Activated T-helper 2 cell treated with anti-CD3 and anti-CD28 coated beads, Interferon-gamma antibody, Interleukin-2, Interleukin-4, amounts not matched to agents 10 μg/mL and 5 μg/mL and 100 μg/mL, durations not matched to agents 14 hours and 24 hours and 36 hours (primary cell): ENCODE measurements at regions not wholly inside any gene's neighbourhood (a gene's known extent, or its start where the extent isn't known, plus 50 kb on each side); places are given as distances from the start of the nearest gene placed in this dataset.
"Not testable (repeated sequence)": the region's sequence is repeated elsewhere in the genome, so short reads cannot be mapped to it uniquely, and the experiment has no call there.

ENCODE experiments used
- DNase-seq: peaks from one replicate; pipeline ENCODE4 v3.0.0; 2021; ENCODE audit warnings: low spot score
- H3K27ac Mint-ChIP-seq: one replicate; pipeline ENCODE4 v1.8.0; 2021; ENCODE audit warnings: mixed read lengths
- H3K27me3 Mint-ChIP-seq: one replicate; pipeline ENCODE4 v1.8.0; 2021; ENCODE audit warnings: low read depth, mixed read lengths
- H3K36me3 Mint-ChIP-seq: one replicate; pipeline ENCODE4 v1.8.0; 2021; ENCODE audit warnings: low read depth, mixed read lengths
- H3K4me1 Mint-ChIP-seq: one replicate; pipeline ENCODE4 v1.8.0; 2021; ENCODE audit warnings: low read depth, mixed read lengths
- H3K4me3 Mint-ChIP-seq: one replicate; pipeline ENCODE4 v1.8.0; 2021; ENCODE audit warnings: low read depth, mild to moderate bottlenecking, moderate library complexity, mixed read lengths
- H3K9me3 Mint-ChIP-seq: one replicate; pipeline ENCODE4 v1.8.0; 2021; ENCODE audit warnings: mixed read lengths
- intact Hi-C: fragments of 100-400 bp; cut with micrococcal nuclease; formaldehyde crosslinking; loops from one replicate; pipeline ENCODE4 v1.15.1; 2023

DNA sequence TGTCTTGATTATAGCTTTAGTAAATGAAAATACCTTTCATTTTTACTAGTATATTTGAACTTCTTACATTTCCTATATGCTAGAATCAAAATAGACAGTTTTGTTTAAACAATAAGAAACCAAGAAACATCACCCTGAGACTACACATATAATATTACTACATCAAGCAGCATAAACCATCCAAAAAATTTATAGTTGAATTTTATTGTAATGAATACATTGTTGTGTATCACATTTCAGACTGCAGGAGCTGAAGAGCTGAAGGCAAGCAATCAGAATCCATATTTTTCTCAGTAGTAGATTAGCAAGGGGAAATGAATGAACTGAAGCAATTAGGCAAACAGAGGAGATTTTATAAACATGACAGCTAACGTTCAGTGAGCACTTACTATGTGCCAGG, 379.2 kb downstream of the BTG1 start:
- peaks cover 2% of the 10 kb centered on the region for H3K9me3 Mint-ChIP-seq
- no peak overlapping the region for H3K4me3 Mint-ChIP-seq
- intact Hi-C loops = no loop called here
- no peak overlapping the region for H3K27ac Mint-ChIP-seq
- no peaks in the 10 kb centered on the region for H3K27me3 Mint-ChIP-seq
- DNase-seq = no peak
- no peaks in the 10 kb centered on the region for H3K36me3 Mint-ChIP-seq
- H3K4me1 Mint-ChIP-seq = no peaks in the 10 kb centered on the region

DNA sequence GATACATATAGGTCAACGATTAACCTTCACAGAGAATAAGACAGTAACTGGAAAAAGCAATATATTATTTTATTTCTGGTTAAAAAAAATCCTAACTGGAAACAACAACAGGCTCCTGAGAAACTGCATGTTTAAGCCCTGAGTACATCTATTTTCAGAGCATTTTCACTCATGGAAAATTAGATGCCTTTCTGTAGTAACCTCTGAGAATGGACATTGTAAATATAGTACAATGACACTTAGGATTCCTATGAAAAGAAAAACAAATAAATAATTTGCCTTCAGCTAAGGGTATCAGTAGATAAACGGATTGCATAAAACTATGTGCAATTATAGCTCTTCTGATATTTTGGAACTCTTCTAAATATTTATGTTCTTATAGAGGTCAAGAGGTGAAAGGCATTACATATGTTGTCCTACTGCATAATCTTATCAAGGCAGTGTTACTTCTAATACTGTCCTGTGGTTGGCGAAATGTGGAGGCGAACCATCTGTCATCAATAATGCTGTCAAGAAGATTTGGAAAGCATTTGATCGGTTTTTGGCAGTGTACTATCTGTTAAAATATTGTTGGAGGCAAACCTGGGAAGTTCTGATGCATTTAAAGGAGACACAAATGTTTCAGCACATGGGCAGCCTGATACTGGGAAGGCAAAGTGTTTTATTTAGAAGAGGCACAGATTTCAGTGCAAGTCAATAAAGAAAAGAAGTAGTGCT, 381.8 kb downstream of the BTG1 start:
- Mint-ChIP-seq H3K27ac (no peak overlapping the region), H3K9me3 (peaks cover 14% of the 10 kb centered on the region), H3K4me1 (no peaks in the 10 kb centered on the region), H3K27me3 (no peaks in the 10 kb centered on the region), H3K36me3 (no peaks in the 10 kb centered on the region), H3K4me3 (no peak overlapping the region)
- intact Hi-C loops = no loop called here
- DNase-seq = no peak

DNA sequence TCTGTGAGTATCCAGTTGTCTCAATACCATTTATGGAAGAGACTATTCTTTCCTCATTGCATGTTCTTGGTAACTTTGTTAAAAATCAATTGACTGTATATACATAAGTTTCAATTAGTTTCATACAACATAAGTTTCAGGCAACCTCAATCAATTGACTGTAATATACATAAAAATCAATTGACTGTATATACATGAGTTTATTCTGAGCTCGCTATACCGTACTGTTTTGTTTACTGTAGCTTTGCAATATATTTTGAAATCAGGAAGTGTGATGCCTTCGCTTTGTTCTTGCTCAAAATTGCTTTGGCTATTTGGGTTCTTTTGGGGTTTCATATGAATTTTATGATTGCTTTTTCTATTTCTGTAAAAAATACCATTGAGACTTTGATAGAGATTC, 392.0 kb downstream of the BTG1 start:
- Mint-ChIP-seq H3K9me3 (peaks cover 16% of the 10 kb centered on the region), H3K27me3 (no peaks in the 10 kb centered on the region), H3K4me1 (peaks cover 2% of the 10 kb centered on the region), H3K36me3 (no peaks in the 10 kb centered on the region), H3K27ac (no peak overlapping the region), H3K4me3 (no peak overlapping the region)
- DNase-seq = no peak
- intact Hi-C loops = no loop called here

DNA sequence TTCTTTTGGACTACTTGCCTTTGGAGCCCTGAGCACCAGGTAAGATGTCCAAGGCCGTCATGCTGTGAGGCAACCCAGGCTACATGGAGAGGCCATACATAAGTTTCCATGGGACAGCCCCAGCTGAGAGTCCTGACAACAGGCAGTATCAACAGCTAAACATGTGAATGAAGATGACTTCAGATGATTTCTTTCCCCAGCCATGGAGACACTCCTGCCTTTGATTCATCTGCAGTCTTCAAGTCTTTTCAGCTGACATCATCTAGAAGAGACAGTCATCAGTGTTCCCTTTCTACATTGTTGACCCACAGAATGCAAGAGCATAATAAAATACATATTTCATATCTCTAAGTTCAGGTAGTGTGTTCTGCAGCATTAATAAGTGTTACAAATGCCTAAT, 398.7 kb downstream of the BTG1 start:
- H3K36me3 Mint-ChIP-seq = no peaks in the 10 kb centered on the region
- peaks cover 8% of the 10 kb centered on the region for H3K9me3 Mint-ChIP-seq
- H3K27me3 Mint-ChIP-seq = no peaks in the 10 kb centered on the region
- no peak overlapping the region for H3K27ac Mint-ChIP-seq
- no peaks in the 10 kb centered on the region for H3K4me1 Mint-ChIP-seq
- H3K4me3 Mint-ChIP-seq = no peak overlapping the region
- no peak for DNase-seq
- intact Hi-C loops = no loop called here

DNA sequence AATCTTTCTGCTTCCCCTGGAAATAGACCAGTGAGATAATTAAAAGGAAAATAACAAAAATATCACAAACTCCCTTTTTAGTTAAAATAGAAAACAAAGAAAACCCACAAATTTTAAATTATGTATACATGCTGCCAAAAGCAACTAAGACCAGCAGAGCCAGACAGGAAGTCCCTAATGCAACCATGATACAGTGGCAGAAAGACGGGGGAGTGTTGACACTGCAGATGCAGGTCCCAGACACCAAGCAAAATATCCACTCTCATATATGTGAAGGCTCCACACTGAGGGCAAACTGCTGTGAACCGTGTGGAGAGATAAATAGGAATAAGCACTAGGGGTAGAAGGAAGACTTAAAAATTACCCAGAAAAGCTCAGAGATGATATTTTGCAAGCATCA, 401.0 kb downstream of the BTG1 start:
- Mint-ChIP-seq H3K4me1 (no peaks in the 10 kb centered on the region), H3K9me3 (no peaks in the 10 kb centered on the region), H3K36me3 (no peaks in the 10 kb centered on the region), H3K27ac (no peak overlapping the region), H3K4me3 (no peak overlapping the region), H3K27me3 (no peaks in the 10 kb centered on the region)
- DNase-seq = no peak
- intact Hi-C loops = no loop called here

DNA sequence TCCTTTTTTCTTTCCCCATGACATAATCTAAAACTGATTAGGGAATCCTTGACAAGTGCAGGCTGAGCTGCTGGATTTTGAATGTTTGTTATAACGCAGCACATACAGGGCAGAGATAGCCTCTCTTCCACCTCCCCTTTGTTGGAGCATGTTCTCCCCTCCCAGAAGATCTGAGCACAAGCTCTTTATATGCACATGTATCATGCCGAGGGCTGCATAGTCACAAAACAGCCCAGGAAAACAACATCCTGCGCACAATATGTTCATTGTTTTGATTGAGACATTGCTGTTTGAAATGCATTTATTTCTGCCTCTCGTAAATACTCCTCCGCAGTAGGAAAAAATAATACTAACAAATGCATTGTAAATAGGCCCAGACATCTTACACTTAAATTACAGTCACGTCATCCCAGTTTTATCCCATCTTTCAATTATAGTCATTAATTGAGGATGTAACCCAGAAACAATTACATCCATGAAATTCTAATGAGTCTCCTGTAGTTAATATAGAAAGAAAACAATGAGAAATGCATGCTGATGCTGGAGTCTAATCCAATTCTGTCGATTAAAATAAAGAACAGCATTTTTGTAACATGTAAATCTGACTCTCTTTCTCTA, 401.8 kb downstream of the BTG1 start:
- Mint-ChIP-seq H3K27me3 (no peaks in the 10 kb centered on the region), H3K4me3 (no peak overlapping the region)
- intact Hi-C loops = no loop called here

DNA sequence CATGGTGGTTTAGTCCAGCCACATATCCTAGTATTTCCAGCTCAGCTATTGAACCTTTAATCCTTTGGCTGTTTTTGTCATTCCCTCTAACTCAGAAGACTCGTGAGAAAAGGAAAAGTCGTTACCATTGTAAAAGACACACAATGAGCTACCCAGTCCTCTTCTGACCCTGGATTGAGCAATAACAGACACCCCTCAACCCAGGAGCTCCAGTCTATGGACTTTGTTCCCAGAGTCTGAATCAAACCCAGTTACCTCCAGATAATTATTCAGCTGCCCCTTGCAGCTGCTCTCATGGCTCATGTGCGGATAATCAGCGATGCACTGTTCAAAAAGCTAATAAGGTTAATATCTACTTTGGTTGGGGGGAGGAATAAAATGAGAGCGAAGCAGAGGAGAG, 402.4 kb downstream of the BTG1 start:
- H3K27me3 Mint-ChIP-seq = no peaks in the 10 kb centered on the region
- no peaks in the 10 kb centered on the region for H3K9me3 Mint-ChIP-seq
- no peaks in the 10 kb centered on the region for H3K4me1 Mint-ChIP-seq
- H3K36me3 Mint-ChIP-seq = no peaks in the 10 kb centered on the region
- intact Hi-C loops = no loop called here
- no peak overlapping the region for H3K27ac Mint-ChIP-seq
- no peak overlapping the region for H3K4me3 Mint-ChIP-seq
- no peak for DNase-seq

More for the DNA sequence above, 401.8 kb downstream of the BTG1 start:
- Mint-ChIP-seq H3K36me3 (no peaks in the 10 kb centered on the region), H3K27ac (no peak overlapping the region), H3K4me1 (no peaks in the 10 kb centered on the region), H3K9me3 (no peaks in the 10 kb centered on the region)
- no peak for DNase-seq

DNA sequence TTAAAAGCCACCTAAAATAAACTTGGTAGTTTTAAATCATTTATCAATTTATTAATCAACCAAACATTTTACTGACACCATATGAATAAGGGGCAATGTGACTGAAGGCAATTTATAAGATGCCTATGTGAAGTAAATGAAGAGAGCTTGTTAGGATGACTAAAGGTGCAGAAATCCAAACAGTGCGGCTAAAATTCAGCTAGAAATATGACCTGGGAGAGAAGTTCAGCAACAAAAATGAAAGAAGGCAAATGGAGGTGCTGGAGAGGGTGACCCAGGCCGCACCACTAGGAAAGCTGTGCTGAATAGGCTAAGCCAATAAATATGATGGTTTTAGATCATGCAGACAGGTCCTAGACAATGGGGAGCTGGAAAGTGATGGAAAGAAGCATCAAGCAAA, 403.7 kb downstream of the BTG1 start:
- intact Hi-C loops = no loop called here
- Mint-ChIP-seq H3K27me3 (no peaks in the 10 kb centered on the region), H3K36me3 (no peaks in the 10 kb centered on the region), H3K9me3 (no peaks in the 10 kb centered on the region), H3K4me3 (no peak overlapping the region), H3K4me1 (no peaks in the 10 kb centered on the region), H3K27ac (no peak overlapping the region)
- DNase-seq = no peak

DNA sequence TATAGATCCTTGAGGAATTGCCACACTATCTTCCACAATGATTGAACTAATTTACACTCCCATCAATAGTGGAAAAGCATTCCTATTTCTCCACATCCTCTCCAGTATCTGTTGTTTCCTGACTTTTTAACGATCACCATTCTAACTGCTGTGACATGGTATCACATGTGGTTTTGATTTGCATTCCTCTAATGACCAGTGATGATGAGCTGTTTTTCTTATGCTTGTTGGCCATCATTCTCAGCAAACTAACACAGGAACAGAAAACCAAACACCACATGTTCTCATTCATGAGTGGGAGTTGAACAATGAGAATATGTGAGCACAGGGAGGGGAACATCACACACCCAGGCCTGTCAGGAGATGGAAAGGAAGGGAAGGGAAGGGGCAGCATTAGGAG, 411.8 kb downstream of the BTG1 start:
- H3K27me3 Mint-ChIP-seq, H3K27ac Mint-ChIP-seq, intact Hi-C loops, H3K9me3 Mint-ChIP-seq, H3K4me1 Mint-ChIP-seq, H3K36me3 Mint-ChIP-seq, H3K4me3 Mint-ChIP-seq, DNase-seq: not testable (repeated sequence)

DNA sequence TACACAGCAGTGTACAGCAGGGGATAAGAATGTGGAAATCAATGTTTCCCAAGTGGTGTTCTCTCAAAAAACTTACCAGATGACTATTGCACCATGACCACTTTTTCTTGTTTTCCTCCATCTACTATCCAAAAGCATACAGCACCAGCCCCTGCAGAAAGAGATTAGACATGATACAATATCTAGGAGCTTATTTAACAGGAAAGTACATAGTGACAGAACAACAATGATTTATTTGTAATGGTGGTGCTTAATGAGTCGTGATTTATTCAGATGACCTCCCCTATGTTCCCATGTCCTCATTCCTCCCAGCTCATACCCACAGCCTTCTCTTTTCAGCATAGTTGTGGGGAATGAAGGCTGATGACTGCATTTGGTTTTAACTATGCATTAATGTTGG, 413.6 kb downstream of the BTG1 start:
- Mint-ChIP-seq H3K4me3 (no peak overlapping the region), H3K36me3 (no peaks in the 10 kb centered on the region), H3K4me1 (no peaks in the 10 kb centered on the region), H3K27me3 (no peaks in the 10 kb centered on the region), H3K27ac (no peak overlapping the region), H3K9me3 (peaks cover 4% of the 10 kb centered on the region)
- intact Hi-C loops = no loop called here
- no peak for DNase-seq

DNA sequence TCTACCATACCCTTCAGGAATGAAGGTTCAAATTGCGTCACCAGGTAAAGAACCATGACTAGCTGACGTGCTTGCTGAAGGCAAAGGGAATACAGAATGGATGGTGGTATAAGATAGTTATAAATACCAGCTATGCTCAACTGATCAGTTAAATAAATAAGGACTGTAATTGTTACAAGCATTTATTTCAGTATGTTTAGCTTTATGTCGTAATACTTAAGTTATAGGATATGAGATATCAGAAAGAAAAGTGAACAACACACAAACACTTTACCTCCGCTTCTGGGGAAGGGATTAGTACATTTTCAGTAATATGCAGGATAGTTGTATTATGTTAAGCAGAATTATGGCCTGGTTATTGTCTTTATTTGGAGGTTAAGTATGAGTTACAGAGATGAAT, 416.1 kb downstream of the BTG1 start:
- H3K27ac Mint-ChIP-seq = no peak overlapping the region
- intact Hi-C loops = no loop called here
- no peaks in the 10 kb centered on the region for H3K4me1 Mint-ChIP-seq
- no peak for DNase-seq
- no peak overlapping the region for H3K4me3 Mint-ChIP-seq
- no peaks in the 10 kb centered on the region for H3K36me3 Mint-ChIP-seq
- no peaks in the 10 kb centered on the region for H3K27me3 Mint-ChIP-seq
- H3K9me3 Mint-ChIP-seq = peaks cover 4% of the 10 kb centered on the region

DNA sequence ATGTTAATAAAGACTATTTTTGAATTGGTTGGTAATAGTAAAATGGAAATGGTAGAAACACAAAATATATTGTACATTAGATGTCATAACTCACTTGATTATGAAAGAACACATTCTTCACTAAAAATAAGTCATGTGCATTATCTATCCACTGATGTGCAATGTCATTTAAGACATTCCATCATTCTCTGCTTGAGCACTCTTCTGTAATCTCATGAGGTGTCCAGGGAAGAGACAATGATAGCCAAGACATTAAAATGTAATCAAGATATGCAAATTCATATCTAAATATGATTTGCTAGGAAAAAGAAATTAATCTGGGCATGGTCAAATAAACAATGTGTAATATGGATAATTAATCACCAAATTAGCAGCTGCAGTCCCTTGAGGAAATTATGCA, 422.5 kb downstream of the BTG1 start:
- intact Hi-C loops = no loop called here
- no peak overlapping the region for H3K27ac Mint-ChIP-seq
- H3K27me3 Mint-ChIP-seq = no peaks in the 10 kb centered on the region
- H3K9me3 Mint-ChIP-seq = no peaks in the 10 kb centered on the region
- peaks cover 2% of the 10 kb centered on the region for H3K4me1 Mint-ChIP-seq
- no peak overlapping the region for H3K4me3 Mint-ChIP-seq
- no peak for DNase-seq
- H3K36me3 Mint-ChIP-seq = no peaks in the 10 kb centered on the region

DNA sequence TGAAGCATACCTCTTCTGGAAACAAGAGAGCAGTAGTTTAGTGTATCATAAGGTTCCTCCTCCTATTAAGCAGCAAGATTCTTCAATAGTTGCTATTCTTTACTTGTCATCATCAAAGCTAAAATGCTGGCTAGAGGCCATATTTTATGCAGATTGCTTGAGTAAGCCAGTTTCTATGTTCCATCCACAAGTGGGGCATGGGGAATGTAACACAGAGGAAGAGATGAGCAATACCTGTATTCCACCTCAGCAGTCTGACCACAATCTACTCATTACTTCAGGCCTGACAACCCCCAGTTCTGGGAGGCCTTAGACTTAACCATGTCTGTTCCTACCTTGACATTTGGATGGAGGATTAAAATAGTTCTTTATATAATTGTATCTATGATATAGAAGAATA, 423.6 kb downstream of the BTG1 start:
- intact Hi-C loops = no loop called here
- no peak for DNase-seq
- no peak overlapping the region for H3K27ac Mint-ChIP-seq
- H3K4me1 Mint-ChIP-seq = peaks cover 2% of the 10 kb centered on the region
- H3K4me3 Mint-ChIP-seq = no peak overlapping the region
- no peaks in the 10 kb centered on the region for H3K36me3 Mint-ChIP-seq
- H3K27me3 Mint-ChIP-seq = no peaks in the 10 kb centered on the region
- no peaks in the 10 kb centered on the region for H3K9me3 Mint-ChIP-seq

DNA sequence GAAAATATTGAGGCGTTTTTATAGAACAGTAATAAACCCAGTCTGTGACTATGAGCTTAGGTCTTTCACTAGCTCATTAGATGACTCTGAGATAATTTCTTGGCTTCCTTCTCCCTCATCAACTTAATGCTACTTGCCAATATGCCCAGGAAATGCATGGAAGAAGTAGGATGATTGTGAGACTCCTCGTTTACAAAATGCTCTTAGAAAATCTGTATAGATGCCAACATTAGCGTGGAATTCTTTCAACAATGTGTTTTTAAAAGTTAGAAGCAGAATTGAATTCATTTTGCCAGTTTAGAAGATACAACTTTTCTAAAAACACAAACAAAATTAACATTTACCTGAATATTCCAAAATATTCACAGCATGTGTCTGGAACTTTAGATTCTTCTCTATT, 424.6 kb downstream of the BTG1 start:
- Mint-ChIP-seq H3K4me1 (peaks cover 2% of the 10 kb centered on the region), H3K9me3 (no peaks in the 10 kb centered on the region), H3K27me3 (no peaks in the 10 kb centered on the region), H3K4me3 (no peak overlapping the region), H3K36me3 (no peaks in the 10 kb centered on the region), H3K27ac (no peak overlapping the region)
- DNase-seq = no peak
- intact Hi-C loops = no loop called here
